Muscle of arm (tissue), 1 donor: ENCODE measurements at regions not wholly inside any gene's neighbourhood (a gene's known extent, or its start where the extent isn't known, plus 50 kb on each side); places are given as distances from the start of the nearest gene placed in this dataset.
"Not testable (repeated sequence)": the region's sequence is repeated elsewhere in the genome, so short reads cannot be mapped to it uniquely, and the experiment has no call there.

ENCODE experiments used
- DNase-seq: peaks from one replicate; pipeline ENCODE4 v3.0.0-alpha.2; 2013

DNA sequence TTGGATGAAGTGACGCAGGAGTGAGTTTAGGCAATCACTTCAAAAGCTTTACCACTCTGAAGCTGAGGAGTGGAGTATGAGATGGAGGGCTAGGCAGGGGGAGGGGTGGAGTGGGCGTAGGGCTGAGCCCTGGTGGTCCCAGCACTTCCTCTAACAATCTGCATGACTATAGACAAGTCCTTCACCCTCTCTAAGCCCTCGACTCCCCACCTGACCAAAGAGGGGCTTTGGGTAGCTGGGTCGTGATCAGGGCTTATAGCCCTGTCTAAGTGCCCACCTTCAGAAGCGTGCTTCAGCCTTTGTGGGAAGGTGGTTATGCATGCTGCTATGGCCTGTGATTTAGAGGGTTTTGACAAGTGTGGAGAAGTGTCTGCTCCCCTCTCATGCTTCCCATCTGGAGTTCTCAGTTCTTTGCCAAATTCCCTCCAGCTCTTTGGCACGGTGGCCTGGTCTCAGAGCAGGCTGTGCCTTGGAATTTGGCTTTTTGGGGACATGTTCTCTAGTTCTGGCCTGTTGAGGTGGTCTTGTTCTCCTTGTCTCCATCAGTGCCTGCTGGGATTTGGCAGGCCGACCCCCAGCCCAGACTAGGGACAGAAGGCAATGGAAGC lies 53.0 kb downstream of the ACTBL2 start:
- DNase-seq, result no peak

DNA sequence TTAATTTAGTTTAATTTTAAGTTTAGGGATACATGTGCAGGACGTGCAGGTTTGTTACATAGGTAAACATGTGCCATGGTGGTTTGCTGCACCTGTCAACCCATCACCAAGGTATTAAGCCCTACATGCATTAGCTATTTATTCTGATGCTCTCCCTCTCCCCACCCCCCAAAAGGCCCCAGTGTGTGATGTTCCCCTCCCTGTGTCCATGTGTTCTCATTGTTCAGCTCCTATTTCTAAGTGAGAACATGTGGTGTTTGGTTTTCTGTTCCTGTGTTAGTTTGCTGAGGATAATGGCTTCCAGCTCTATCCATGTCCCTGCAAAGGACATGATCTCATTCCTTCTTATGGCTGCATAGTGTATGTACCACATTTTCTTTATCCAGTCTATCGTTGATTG lies 53.6 kb downstream of the ACTBL2 start:
- not testable (repeated sequence) for DNase-seq

DNA sequence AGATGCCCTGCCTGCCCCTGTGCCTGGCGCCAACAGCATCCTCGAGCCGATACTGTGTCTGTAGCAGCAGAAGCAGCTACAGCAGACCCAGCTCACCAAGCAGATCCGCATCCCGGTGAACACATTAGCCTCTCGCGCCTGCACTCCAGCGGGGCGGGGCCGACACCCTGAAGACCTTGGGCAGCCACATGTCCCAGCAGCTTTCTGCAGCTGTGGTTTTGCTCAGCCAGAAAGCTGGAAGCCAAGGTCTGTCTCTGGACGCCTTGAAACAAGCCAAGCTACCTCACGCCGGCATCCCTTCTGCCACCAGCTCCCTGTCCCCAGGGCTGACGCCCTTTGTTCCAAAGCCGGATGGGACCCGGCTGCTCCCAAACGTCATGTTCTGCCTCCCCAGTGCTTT lies 59.6 kb downstream of the ACTBL2 start:
- DNase-seq, result no peak

DNA sequence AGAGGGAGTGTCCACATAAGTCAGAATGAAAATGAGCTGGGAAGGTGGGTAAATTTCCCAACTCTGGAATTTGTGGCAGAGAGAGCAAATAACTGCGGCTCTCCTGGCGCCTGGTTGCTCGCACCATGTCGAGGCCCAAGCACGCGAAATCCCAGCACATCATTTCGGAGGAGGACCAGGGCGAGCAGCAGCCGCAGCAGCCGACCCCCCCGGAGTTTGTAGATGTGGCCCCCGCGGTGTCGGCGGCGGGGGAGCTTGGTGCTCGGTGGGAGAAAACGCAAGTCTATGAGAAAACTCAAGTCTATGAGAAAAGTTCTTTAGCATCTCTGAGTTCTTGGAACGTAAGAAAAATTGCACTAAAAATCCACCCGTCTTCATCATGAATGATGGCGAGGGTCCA lies 60.3 kb downstream of the ACTBL2 start:
- DNase-seq, result no peak

DNA sequence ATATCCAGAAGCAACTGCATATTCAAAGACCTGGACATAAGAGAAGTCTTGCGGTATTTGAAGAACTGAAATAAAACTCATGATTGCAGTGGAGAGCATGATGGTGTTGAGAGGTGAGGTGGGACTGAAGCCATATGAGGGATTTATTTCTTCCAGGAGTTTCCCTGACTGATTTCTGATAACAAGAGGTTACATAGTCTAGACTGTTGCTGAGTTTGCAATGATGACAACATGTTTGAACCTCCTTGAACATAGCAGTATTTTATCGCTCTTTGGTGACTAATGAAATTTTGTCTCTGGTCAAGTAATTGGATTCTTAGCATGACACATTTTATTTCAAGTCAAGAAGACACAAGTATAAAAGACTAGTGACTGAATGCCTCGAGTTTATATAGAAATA lies 61.8 kb downstream of the ACTBL2 start:
- no peak for DNase-seq

DNA sequence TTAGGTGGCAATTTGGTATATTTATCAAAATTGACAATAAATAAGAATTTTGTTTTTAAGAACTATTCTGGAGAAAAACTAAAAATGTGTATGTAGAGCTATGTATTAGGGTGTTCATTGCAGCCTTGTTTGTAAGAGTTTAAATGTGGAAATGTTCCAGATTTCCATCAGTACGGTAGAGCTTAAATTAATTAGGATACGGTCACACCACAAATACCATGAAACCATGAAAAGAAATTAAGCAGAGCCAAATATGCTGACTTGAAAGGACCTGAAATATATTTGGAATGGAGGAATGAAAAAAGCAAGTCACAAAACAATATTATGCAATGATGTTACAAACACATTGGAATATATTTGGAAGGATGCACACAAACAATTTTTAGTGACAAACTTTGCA lies 64.6 kb downstream of the ACTBL2 start:
- DNase-seq, result no peak

DNA sequence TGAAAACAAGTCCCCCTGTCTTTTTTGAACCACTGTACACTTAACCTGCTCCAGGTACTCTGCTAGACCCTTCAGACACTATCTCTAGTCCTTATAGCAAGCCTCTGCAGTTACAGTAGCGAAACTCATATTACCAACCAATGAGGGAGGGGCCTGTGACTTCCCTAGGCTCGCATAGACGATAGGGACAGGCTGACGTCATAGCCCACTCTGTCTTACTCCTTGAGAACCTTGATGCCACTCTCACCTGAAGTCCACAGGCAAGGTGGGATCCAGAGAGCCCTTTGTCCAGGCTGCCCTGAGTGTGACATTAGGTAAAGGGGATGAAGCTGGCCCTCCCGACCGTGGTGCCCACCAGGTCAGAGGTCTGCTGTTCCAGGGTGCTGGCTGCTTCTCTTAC lies 65.3 kb downstream of the ACTBL2 start:
- no peak for DNase-seq

DNA sequence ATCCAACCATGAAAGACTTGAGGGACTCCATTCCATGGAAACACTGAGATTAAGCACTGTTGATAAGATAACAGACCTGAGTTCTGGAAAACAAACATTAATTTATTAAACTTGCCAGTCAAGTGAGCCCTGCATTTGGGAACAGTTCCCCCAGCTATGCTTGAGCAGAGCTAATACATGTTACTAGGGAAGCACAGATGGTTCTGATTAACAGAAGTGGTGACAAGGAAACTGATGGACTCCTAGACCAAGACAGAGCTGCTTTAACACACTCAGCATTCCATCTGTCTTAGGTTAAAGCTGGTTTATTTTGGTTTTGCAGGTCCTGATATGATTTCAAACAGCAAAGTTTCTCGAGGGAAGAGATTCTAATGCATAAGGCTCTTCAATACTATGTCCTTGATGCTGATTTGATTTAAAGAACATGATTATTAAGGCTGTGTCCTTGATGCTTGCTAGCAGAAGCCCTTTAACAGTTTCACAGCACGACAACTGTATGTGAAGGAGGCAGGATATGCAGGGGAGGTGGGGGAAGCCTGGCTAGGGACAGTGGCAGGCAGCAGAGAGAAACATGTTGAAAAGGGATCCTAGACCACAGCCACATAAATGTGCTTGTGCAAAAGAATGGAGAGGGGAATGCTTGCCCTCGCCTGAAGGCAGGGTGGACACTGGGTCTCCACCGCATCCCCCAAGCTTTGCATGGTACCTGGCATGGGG lies 66.2 kb downstream of the ACTBL2 start:
- peak; percentile 66 for DNase-seq

DNA sequence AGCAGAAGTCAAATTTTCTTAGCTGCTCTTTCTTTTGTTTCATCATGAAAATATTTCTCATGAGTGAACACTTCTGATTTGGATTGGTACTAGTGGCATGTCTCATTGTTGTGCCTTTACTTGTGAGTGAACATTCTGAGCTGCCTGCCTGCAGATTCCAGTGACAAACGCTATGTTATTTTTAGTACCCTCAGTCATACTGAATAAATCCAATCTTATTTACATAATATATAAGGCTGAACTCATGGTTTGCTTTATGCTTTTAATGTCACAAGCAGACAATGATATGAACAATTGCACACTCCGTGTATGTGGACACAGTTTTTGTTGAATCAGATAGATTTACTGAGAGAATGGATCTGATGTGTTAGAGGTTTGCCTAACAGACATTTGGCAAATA lies 67.8 kb downstream of the ACTBL2 start:
- no peak for DNase-seq

DNA sequence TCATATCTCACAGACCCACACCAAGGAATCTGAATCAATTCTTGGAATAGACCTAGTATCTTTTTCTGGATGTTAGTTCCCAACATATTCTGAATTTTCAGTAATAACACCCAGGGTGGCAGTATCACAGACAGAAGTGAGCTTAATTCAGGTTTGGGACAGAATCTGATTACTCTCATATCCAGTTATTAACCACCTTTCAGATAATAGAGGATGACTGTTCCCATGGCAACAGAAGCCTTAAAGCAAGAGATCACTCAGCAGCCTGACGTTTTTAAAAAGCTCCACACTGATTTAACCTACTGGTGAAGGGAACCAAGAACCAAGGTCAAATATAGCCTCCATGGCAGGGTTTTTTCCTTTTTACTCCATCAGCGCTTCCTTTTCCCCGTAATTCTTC lies 68.4 kb downstream of the ACTBL2 start:
- no peak for DNase-seq

DNA sequence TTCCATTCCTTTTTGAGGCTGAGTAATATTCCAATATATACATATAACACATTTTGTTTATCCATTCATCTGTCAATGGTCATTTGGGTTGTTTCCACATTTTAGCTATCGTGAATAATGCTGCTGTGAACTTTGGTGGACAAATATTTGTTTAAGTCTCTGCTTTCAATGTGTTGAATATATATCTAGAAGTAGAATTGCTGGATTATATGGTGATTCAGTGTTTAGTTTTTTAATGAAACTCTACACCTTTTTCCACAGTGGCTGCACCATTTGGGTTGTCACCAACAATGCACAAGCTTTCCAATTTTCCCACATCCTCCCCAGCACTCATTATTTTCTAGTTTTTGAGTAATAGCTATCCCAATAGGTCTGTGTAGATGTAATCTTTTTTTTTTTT lies 69.5 kb downstream of the ACTBL2 start:
- DNase-seq, result no peak

DNA sequence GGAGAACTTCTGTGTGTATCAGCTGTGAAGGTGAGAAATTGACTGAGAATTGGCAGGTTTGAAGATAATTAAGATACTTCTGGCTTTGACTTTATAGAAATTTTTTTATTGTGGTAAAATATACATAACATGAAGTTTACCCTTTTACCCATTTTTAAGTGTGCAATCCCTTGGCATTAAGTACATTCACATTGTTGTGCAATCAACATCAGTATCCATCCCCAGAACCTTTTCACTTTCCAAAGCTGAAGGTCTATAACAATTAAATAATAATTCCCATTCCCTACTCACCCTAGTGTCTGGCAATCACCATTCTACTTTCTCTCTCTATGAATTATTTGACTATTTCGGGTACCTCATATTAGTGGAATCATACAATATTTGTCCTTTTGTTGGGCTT lies 69.9 kb downstream of the ACTBL2 start:
- DNase-seq, result no peak

DNA sequence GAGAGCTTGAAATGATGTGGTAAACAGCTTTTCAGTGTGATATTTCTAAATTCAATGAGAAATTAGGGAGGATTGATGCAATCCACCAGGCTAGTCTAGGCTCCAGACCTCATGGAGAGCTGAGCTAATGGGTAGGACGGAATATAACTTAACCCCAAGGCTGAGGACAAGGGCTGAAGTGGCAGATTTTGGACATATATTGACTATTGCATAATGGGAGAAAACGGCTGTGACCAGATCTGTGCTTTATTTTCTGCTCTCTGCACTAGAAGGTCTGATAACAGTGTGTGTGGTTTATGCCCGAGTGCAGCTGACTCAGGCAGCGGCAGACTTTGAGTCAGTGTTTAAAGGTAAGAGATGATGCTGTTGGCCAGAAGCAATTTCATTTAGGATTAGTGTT lies 70.6 kb downstream of the ACTBL2 start:
- no peak for DNase-seq

DNA sequence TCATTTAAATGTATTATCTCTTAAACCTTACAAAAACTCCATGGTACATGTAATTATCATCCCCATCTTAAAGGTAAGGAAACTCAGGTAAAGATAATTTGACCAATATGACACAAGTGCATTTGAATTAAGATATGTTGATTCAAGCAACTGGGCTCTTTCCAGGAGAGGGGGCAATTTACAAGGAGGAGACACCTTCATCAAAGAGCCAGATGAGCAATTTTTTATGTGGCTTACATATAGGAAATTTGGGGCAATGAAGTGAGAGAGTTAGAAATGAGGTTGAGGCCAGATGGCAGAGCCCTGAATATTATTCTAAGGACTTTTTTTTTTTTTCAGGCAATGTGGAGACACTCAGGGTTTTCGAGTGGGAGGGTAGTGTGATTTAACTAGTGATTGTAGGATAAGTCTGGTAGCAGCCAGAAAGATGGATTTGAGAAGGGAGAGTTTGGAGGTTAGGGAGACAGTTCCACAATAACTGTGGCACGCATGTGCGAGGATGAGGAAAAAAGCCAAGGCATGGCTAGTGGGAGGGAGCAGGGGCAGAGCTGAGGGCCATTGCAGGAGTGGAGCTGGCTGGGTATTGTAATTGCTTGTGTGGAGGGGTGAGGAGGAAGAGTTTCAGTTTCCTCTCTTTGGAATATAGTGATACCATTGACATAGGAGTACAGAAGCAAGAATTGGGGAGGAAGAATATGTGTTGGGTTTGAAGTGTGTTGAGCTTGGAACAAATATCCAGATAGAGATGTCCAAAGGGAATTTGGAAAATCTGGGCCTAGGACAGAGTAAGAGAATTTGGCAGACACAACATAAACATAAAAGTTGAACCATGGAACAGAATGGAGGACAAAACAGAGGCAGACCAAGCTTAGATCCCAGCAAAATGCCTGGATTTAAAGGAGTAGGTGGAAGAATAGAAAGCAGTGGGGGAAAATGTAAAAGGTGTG lies 72.0 kb downstream of the ACTBL2 start:
- DNase-seq, result no peak

DNA sequence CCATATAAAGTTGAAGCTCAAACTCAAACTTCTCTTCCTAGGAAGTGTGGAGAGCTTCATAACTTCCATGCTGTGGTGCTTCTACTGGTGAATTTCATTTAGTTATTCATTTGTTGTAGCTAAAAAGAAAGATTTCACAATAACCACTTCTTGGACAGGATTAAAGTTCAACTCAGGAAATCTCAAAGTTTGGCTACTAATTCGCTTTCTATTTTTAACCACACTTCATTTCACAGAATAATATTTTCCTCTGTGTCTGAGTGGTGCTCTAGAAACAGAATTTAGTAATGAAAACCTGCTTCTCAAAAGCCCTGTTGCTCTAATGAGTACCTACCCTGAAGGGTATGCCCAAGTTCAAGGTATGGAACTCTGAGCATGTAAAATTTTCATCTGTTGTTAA lies 73.9 kb downstream of the ACTBL2 start:
- peak; percentile 78 for DNase-seq

DNA sequence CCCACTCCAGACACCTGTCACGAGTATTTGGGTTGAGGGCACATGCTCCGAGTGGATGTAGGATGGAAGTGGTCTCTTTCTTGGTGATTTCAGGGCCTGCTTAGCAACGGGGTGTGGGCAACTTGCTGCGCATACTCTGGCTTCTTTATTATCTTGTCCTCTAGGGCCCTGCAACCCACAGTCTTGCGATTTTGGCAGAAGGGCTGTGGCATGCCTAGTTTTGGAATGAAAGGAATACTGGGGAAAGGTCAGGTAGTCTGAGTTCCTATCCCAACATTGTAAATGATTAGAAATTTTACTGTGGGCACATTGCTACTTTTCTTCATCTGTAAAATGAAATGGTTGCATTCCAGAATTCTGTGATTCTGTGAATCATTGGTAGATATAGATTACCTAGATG lies 74.3 kb downstream of the ACTBL2 start:
- no peak for DNase-seq

DNA sequence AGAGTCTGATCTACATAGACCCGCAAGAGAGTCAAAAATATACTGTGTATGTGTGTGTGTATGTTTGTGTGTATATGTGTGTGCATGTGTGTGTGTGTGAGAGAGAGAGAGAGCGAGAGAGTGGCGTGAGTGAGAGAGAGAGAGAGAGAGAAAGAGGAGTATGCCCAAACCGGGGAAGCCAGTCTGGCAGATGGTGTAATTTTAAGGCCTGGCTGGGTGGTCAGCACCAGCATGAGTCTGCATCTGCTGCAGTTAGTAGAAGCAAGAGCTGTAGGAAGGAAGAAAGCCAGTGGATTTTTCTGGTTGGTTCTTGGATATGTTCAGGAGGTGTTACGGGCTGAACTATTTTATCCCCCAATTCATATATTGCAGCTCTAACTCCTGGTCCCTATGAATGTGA lies 75.2 kb downstream of the ACTBL2 start:
- DNase-seq, result no peak

DNA sequence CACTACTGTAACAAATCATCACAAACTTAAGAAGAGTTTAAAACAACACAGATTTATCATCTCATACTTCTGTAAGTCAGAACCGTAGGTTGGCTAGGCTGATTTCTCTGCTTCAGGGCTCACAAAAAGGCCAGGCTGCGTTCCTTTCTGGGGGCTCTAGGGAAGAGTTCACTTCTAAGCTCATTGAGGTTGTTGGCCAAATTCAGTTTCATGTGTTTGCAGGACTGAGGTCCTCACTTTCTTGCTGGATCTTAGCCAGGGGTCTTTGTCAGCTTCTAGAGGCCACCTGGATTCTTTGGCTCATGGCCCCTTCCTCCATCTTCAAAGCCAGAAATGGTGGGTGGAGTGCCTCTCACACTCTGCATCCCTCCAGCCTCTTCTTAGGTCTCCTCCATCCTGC lies 76.0 kb downstream of the ACTBL2 start:
- DNase-seq, result peak; percentile 59

DNA sequence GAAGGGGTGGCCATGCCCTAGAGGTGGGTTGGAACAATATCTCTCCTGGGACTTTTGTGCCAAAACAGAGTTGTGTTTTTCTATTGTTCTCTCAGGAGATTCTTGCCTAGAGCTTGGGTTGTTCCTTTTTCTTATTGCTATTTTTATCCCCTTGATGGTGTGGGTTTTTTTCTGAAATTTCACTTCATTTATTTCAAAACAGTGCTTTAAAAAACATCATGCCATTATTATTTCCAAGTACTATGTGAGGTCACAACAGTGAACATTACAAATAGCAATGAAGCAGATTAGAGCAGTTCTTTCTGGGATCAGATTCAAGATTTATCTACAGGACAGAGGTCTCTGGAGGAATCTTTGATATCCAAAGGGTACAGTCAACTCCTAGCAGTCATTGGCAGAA lies 76.6 kb downstream of the ACTBL2 start:
- no peak for DNase-seq

DNA sequence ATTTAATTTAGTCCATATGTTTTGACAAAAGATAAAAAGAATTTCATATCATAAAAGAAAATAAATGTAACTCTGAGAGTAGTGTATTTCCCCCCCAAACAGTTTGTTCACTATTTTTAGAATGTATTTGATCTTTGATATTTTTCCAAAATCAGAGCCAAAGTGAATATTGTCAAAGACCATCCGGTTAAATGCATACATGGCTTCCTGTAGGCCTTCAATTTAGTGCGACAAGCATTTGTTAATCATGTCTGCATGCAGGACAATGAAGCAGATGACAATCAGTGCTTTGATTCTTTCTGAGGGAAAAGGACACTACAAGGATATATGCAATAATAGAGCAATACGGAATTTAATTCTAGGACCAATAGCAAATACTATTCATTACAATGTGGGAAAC lies 79.8 kb downstream of the ACTBL2 start:
- no peak for DNase-seq

DNA sequence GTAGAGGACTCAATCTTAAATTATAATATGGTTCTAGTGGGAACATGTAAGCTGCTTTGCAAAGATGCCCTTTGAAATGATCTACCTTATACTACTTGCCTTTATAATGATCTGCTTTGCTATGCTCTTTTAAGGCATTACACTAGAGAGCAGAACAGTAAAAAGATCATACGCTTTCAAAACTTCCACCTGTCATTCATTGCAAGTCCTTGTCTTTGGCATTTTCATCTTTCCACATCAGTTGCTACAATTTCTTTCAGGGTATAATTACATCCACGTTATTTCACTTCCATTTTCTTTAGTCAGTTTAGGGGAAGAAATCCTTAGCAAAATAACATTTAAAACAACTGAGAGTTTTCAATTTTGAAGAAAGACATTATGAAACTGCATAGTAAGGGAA lies 80.3 kb downstream of the ACTBL2 start:
- DNase-seq, result no peak

DNA sequence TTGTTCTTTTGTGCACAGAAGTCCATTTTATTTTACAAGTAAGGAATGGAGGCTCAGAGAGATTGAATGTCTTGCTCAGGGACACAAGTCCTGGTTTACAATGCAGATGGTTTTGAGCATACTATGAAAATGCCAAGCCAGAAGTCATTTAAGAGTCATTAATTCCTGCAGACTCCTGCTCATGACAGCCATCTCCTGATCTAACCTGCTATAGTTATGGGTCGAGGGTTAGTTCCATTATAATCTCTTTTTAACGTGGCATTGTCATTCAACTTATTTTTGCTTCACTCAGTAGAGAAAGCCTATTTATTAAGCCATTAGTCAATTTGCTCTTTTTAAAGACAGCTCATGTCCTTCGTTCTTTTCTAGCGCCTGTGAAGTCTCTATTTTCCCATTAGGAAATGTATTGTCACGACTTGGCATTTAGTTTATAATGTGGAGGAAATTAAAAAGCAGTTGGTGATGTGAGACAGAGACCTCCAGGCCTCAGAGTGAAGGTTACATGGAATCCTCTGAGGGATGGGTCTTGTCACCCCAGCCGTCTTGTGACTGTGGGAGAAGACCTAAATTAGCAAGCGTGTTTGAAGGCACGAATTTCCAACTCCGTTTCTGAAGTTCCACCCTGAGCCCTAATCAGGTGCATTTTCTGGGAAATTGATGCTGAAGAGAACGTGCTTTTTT lies 84.1 kb downstream of the ACTBL2 start:
- no peak for DNase-seq
